OCI-LY3 (cell line): ENCODE measurements at regions not wholly inside any gene's neighbourhood (a gene's known extent, or its start where the extent isn't known, plus 50 kb on each side); places are given as distances from the start of the nearest gene placed in this dataset.

ENCODE experiments used
- H2AFZ ChIP-seq: fragments of 200-600, 300-600 bp; shearing (Covaris generic); 2 replicates; pipeline ENCODE4 v1.6.0; 2014; ENCODE audit warnings: antibody characterized with exemption, low read depth, low read length
- H3K27ac ChIP-seq: fragments of 200-600, 300-600 bp; sonication (generic); 2 replicates; pipeline ENCODE4 v1.5.1; 2014; ENCODE audit warnings: mild to moderate bottlenecking, low read length, moderate library complexity, mixed read lengths
- H3K27me3 ChIP-seq: fragments of 200-600, 300-600 bp; sonication (generic); 2 replicates; pipeline ENCODE4 v1.6.1; 2014; ENCODE audit warnings: low read depth, low read length, mixed read lengths
- H3K36me3 ChIP-seq: fragments of 200-600, 300-600 bp; sonication (generic); replicated peaks from 2 replicates; pipeline ENCODE3; 2014; ENCODE audit warnings: low read depth, low read length, mixed read lengths
- H3K4me1 ChIP-seq: fragments of 300-600, 200-600 bp; sonication (generic); 2 replicates; pipeline ENCODE4 v1.6.1; 2014; ENCODE audit warnings: low read length, mixed read lengths
- H3K4me2 ChIP-seq: fragments of 200-600, 300-600 bp; sonication (generic); 2 replicates; pipeline ENCODE4 v1.6.1; 2014; ENCODE audit warnings: low read length, mixed read lengths
- H3K4me3 ChIP-seq: fragments of 300-600, 200-600 bp; sonication (generic); 2 replicates; pipeline ENCODE4 v1.5.1; 2014; ENCODE audit warnings: antibody characterized with exemption, mild to moderate bottlenecking, low read length, moderate library complexity
- H3K79me2 ChIP-seq: fragments of 300-600, 200-600 bp; shearing (Covaris generic); 2 replicates; pipeline ENCODE4 v1.6.1; 2014; ENCODE audit warnings: mild to moderate bottlenecking, low read length, mixed read lengths
- H3K9ac ChIP-seq: fragments of 300-600, 200-600 bp; shearing (Covaris generic); 2 replicates; pipeline ENCODE4 v1.6.0; 2014; ENCODE audit warnings: mild to moderate bottlenecking, low read length, moderate library complexity
- H3K9me3 ChIP-seq: fragments of 200-600, 300-600 bp; shearing (Covaris generic); 2 replicates; pipeline ENCODE4 v1.6.1; 2014; ENCODE audit warnings: low read length, mixed read lengths; ENCODE audit not compliant: insufficient read depth
- H4K20me1 ChIP-seq: fragments of 200-600, 300-600 bp; sonication (generic); 2 replicates; pipeline ENCODE4 v1.6.1; 2016; ENCODE audit warnings: low read length, mixed read lengths; ENCODE audit not compliant: insufficient read depth
- EZH2phosphoT487 ChIP-seq: fragments of 200-600 bp; shearing (Covaris generic); IDR thresholded peaks from 2 replicates; pipeline ENCODE4 v1.6.1; 2018; ENCODE audit warnings: antibody characterized with exemption, mixed run types, low read depth
- TF ChIP-seq, protein P1 (sequence below): fragments of 200-600, 300-600 bp; sonication (generic); IDR thresholded peaks from 2 replicates; pipeline ENCODE4 v1.5.1; 2014; ENCODE audit warnings: antibody characterized with exemption, low read length, low read depth

DNA sequence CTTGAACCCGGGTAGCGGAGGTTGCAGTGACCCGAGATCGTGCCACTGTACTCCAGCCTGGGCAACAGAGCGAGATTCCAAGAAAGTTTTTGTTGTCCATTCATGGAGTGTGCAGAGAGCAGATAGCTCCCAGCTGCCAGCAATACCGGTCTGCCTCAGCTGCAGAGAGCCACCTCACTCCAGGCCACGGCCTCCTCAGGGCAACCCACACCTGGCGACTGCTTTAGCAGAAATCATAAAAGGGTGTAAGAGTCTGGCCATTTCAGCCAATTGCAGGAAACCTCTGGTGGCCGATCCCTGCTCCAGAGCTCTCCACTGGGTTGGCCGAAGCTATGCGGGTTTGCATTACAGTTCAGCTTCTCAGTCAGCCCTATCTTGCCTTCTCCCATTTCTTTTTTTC is 227.4 kb upstream of the BCOR start:
- Histone ChIP-seq H3K27me3 (no peaks in the 10 kb centered on the region), H2AFZ (no peak overlapping the region), H3K4me3 (no peak overlapping the region), H3K27ac (no peak overlapping the region), H3K79me2 (no peaks in the 10 kb centered on the region), H3K4me1 (peaks cover 13% of the 10 kb centered on the region), H3K9me3 (peaks cover 2% of the 10 kb centered on the region; the same call in 1 of the 2 replicates), H3K9ac (no peak overlapping the region), H3K36me3 (no peaks in the 10 kb centered on the region), H4K20me1 (no peaks in the 10 kb centered on the region), H3K4me2 (no peak overlapping the region)
- TF ChIP-seq EZH2phosphoT487, result no peak
- TF ChIP-seq, protein P1, sequence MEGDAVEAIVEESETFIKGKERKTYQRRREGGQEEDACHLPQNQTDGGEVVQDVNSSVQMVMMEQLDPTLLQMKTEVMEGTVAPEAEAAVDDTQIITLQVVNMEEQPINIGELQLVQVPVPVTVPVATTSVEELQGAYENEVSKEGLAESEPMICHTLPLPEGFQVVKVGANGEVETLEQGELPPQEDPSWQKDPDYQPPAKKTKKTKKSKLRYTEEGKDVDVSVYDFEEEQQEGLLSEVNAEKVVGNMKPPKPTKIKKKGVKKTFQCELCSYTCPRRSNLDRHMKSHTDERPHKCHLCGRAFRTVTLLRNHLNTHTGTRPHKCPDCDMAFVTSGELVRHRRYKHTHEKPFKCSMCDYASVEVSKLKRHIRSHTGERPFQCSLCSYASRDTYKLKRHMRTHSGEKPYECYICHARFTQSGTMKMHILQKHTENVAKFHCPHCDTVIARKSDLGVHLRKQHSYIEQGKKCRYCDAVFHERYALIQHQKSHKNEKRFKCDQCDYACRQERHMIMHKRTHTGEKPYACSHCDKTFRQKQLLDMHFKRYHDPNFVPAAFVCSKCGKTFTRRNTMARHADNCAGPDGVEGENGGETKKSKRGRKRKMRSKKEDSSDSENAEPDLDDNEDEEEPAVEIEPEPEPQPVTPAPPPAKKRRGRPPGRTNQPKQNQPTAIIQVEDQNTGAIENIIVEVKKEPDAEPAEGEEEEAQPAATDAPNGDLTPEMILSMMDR, result no peak

DNA sequence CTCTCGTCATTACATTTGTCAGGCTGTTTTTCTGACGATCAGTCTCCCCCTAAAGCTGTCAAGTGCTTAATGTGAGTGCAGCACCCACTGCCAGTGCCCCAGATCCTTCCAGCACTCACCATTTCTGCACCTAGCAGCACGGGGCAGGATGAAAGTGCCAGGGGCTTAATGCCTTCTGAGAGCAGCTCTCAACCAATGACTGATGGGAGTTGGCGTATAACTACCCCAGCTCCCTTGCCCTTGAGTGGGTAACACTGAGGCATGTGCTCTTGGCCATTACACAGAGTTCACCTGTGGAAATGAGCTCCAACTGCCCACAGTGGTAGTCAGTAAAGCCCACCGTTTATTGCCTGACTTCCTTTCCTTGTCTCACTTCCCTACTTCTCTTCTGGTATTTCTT is 226.2 kb upstream of the BCOR start:
- H2AFZ ChIP-seq, result no peak overlapping the region
- no peaks in the 10 kb centered on the region for H3K27me3 ChIP-seq
- no peak overlapping the region for H3K9ac ChIP-seq
- TF ChIP-seq EZH2phosphoT487, result no peak
- TF ChIP-seq, protein P1, result no peak
- H4K20me1 ChIP-seq, result no peaks in the 10 kb centered on the region
- peaks cover 13% of the 10 kb centered on the region for H3K4me1 ChIP-seq
- no peak overlapping the region for H3K27ac ChIP-seq
- H3K4me2 ChIP-seq, result no peak overlapping the region
- no peaks in the 10 kb centered on the region for H3K79me2 ChIP-seq
- H3K4me3 ChIP-seq, result no peak overlapping the region
- no peaks in the 10 kb centered on the region for H3K36me3 ChIP-seq
- peaks cover 2% of the 10 kb centered on the region; the same call in 1 of the 2 replicates for H3K9me3 ChIP-seq

DNA sequence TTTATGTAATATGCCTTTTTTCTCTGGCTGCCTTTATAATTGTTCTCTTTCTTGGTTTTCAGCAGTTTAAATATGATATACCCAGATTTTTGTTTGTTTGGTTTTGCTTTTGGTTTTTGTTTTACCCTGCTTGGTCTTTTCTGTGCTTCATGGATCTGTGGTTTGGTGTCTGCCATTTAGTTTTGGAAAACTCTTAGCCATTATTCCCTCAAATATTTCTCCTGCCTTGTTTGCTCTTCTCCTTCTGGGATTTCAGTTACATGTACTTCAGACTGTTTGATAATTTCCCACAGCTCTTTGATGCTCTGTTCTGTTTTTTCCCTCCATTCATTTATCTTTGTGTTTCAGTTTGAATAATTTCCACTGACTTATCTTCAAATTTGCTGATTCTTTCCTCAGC is 223.1 kb upstream of the BCOR start:
- H3K9ac ChIP-seq, result no peak overlapping the region
- no peak overlapping the region for H3K4me2 ChIP-seq
- H3K9me3 ChIP-seq, result peaks cover 2% of the 10 kb centered on the region; the same call in 1 of the 2 replicates

DNA sequence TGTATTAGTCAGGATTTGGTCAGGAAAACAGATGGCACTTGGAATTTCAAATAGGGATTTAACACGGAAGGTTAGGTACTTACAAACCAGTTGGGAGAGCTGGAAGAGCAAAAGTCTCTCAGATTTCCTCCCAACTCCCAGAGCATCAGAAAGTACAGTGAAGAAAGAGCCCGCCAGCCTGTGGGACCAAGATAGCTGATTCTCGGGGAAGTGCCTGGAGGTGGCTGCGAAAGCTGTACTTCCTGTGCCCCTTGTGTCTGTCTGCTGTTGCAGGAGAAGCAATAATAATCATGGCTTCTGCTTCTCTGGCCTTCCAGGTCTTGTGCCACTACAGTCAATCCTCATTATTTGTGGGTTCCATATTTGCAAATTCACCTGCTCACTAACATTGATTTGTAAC is 221.0 kb upstream of the BCOR start:
- no peak for TF ChIP-seq EZH2phosphoT487
- TF ChIP-seq, protein P1, result no peak
- Histone ChIP-seq H3K4me2 (no peak overlapping the region), H3K27me3 (no peaks in the 10 kb centered on the region), H3K4me3 (no peak overlapping the region), H3K79me2 (no peaks in the 10 kb centered on the region), H3K9ac (no peak overlapping the region), H3K36me3 (no peaks in the 10 kb centered on the region), H3K9me3 (peaks cover 2% of the 10 kb centered on the region; the same call in 1 of the 2 replicates), H2AFZ (no peak overlapping the region), H4K20me1 (no peaks in the 10 kb centered on the region), H3K27ac (no peak overlapping the region), H3K4me1 (peaks cover 3% of the 10 kb centered on the region)

More for the DNA sequence above, 223.1 kb upstream of the BCOR start:
- no peaks in the 10 kb centered on the region for H4K20me1 ChIP-seq
- no peak overlapping the region for H2AFZ ChIP-seq
- no peaks in the 10 kb centered on the region for H3K4me1 ChIP-seq
- no peaks in the 10 kb centered on the region for H3K27me3 ChIP-seq
- no peaks in the 10 kb centered on the region for H3K36me3 ChIP-seq
- H3K27ac ChIP-seq, result no peak overlapping the region
- no peak overlapping the region for H3K4me3 ChIP-seq
- no peaks in the 10 kb centered on the region for H3K79me2 ChIP-seq
- no peak for TF ChIP-seq EZH2phosphoT487
- TF ChIP-seq, protein P1, result no peak
